ENCODE measurements at regions not wholly inside any gene's neighbourhood (a gene's known extent, or its start where the extent isn't known, plus 50 kb on each side); places are given as distances from the start of the nearest gene placed in this dataset.

GRCh38 chr5:36355516-36355915 lies 53.8 kb upstream of the RANBP3L start:
- DNase-seq: no peak

- no peak for DNase-seq
Observed at GRCh38 chr5:36356915-36357314, 55.2 kb upstream of the RANBP3L start.

- DNase-seq: no peak
Observed at GRCh38 chr5:36357391-36357975, 55.8 kb upstream of the RANBP3L start.

DNA sequence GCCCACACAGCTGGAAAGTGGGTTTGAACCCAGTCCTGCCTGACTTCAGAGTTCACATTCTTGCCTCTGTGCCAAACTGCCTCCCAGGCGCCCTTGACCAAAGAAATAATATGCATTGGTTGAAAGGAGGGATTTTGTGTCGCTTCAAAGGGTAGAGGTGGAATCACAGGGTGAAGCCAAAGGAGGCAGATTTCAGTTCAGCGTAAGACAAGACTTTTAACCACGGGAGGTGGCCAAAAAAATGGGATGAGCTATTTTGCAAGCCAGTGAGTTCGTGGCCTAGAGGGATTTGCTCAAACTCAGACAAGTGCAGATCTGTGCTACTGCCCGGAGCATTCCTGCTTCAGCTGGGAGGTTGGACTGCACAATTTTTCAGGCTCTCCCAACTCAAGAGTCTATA lies 57.6 kb upstream of the RANBP3L start:
- DNase-seq: no peak

- DNase-seq: no peak
Observed at GRCh38 chr5:36360307-36360706, 58.6 kb upstream of the RANBP3L start.

GRCh38 chr5:36363101-36363500 lies 61.4 kb upstream of the RANBP3L start:
- DNase-seq: no peak

DNA sequence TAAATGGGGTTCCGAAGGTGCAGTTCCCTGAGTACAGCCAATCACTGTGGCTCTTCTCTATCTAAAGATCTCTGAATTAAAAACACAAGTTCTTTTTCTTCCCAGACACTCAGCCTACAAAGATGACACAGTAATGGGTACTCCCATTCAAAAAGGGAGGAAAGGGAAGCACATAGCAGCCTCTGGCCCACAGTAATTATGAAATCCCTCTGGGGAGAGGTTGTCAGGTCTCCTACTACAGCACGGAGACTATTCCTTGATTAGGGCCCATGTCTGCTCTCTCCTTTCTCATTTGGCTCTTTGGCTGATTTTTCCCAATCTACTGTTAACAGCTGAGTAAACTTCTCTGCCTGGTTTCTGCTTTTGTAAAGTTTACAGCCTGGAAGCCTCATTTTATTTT lies 62.0 kb upstream of the RANBP3L start:
- DNase-seq: no peak

DNA sequence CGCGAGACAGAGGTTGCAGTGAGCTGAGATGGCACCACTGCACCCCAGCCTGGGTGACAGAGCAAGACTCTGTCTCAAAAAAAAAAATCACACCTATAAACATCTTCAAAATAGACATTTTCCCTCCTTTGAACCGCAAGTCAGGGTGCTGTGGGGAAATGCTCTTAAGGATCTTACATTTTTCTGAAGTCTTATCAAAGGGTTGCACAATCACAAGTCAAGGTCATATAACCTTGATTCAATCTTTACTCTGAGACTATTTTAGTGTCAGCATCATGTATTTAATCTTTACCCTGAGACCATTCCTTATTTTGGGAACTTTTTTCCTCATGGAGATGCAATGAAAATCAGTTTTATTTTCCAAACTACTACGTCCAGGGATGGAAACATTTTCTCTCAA lies 62.8 kb upstream of the RANBP3L start:
- DNase-seq: no peak

DNA sequence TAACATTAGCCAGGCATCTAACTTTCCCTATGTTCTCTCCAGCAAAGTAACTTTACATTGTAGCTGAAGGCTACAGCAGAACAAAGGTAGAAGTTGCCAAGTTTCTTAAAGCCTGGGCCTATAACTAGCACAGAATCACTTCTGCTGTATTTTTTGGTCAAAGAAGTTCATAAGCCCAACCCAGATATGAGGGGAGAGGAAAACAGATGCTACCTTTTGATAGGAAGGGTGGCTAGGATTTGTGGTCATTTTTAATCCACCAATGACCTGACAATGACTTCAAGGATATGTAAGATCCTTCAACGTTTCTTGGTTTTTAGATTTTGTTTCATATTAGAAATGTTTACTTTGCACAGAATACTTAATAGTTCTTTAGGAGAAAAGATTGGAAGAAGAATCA lies 64.2 kb upstream of the RANBP3L start:
- no peak for DNase-seq

DNA sequence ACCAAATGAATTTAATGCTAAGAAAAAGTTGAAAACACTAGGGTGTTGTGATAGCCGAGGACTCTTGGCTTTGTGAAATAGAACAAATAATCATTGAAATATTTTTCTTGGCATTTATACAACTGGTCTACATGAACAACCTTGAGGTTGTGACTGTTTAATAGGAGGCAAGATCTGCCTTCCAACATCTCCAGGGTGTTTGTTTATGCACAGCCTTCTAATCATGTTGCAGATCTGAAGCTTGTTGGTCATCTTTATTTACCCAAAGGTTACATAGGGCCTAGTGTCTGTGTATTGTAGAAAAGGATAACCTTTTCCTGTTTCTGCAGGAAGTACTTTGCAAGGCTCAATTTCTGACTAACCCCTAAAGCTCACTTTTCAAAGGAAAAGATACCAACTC lies 65.2 kb upstream of the RANBP3L start:
- DNase-seq: no peak

GRCh38 chr5:36367524-36367923 lies 65.8 kb upstream of the RANBP3L start:
- DNase-seq: no peak

GRCh38 chr5:36369219-36369690 lies 67.6 kb upstream of the RANBP3L start:
- DNase-seq: no peak

- DNase-seq: no peak
Observed at GRCh38 chr5:36370073-36370472, 68.4 kb upstream of the RANBP3L start.

GRCh38 chr5:36371366-36371765 lies 69.7 kb upstream of the RANBP3L start:
- DNase-seq: no peak

DNA sequence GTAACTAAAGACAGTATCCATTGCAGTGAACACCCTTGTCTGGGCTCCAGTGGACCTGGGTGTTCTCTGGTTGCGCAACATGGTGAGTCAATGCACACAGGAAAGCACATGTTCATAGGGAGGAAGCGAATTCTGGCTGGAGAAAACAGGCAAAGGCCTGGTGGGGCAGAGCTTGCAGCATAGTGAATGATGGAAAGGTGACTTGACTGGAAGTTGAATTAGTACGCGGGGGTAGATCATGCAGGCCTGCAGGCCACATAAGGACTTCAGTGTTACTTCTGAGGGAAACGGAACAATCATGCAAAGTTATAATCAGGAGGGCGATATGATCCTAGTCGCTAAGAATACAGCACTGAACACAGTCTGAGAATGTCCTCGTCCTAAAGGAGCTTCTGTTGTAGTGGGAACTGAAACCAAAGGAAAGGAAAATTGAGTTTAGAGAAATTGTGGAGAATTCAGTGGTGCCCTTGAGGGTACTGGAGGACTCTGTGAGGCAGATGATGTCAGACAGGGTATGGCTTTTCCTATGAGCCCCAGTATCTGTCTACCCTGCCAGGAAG lies 71.9 kb upstream of the RANBP3L start:
- no peak for DNase-seq

- DNase-seq: no peak
Observed at GRCh38 chr5:36374266-36374862, 72.7 kb upstream of the RANBP3L start.

DNA sequence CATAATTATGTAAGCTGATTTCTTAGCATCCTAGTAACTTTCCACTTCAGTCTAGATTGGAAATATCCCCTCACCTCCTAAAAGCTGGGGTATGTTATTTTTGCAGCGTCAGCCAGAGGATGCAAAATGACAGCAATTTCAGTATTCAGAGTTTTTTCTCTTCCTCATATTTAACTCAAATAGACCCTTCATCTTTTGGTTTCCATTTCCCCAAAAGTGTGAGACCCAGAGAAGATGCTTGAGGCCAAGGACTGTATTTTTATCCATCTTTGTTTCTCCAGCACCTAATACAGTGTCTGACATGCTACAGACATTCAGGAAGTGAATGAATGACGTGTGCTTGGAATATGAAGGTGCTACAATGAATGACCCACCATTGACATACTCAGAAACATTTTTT lies 75.5 kb upstream of the RANBP3L start:
- DNase-seq: no peak

- DNase-seq: no peak
Observed at GRCh38 chr5:36378551-36378950, 76.8 kb upstream of the RANBP3L start.

DNA sequence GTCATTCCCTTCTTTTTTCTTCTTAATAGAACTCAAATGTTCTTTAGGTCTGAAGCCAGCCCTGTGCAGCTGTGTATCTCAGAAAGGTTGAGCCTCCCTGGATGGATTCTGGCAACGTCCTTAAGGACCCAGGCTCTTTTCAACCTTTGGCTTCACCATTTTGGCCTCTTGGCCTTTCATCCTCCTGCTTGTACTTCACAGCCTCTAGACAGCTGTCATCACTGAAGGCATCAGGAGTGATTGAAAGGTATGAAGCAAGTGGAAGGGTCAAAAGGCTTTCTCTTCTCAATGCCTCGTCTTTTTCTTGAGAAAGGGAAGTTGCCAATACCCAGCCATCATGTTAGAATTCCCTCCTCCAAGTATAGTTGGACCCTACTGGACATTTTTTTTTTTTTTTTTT lies 81.2 kb upstream of the RANBP3L start:
- DNase-seq: no peak

GRCh38 chr5:36383942-36384341 lies 82.2 kb upstream of the RANBP3L start:
- no peak for DNase-seq

DNA sequence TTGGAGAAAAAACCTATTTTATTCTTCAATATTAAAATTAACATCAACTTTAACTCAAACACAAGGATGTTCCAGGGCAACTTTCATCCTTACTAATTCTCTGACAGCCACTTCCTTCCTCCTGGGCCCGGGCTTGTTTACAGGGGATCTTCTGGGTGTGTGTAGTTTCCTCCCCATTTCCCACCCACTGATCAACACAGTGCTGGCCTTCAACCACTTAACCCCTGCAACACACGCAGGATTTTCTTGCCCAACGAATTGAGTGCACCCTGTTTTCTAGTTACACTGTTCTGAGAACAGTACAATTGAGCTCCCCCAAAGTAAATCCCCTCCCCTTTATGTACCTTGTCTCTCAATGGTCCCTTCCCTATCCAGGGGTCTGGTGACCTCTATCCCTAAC lies 83.1 kb upstream of the RANBP3L start:
- DNase-seq: no peak

- no peak for DNase-seq
Observed at GRCh38 chr5:36385495-36385894, 83.8 kb upstream of the RANBP3L start.

- no peak for DNase-seq
Observed at GRCh38 chr5:36388288-36388687, 86.6 kb upstream of the RANBP3L start.

DNA sequence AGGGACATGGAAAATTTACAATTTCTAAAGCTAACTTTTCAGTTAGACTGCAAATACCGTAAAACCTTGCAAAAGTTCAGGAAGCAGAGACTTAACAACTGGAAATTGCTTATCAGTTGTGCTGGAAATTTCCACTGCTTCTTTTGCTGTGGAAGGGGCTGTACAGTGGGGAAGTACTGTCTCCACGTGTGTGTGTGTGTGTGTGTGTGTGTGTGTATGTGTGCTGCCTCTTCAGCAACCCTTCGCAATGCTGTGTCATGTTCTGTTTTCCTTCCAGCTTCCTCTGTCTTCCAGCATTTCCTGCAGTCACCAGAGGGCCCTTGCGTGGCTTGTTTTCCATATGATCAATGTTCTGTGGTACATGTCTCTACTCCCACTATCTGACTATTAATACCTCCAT lies 87.5 kb upstream of the RANBP3L start:
- no peak for DNase-seq

- DNase-seq: no peak
Observed at GRCh38 chr5:36390640-36391039, 88.9 kb upstream of the RANBP3L start.

All from NCI-H2081 treated with DMSO at 0.1 percent for 48 hours (cell line).